KMS-11 (cell line): ENCODE measurements at regions not wholly inside any gene's neighbourhood (a gene's known extent, or its start where the extent isn't known, plus 50 kb on each side); places are given as distances from the start of the nearest gene placed in this dataset.
"Not testable (repeated sequence)": the region's sequence is repeated elsewhere in the genome, so short reads cannot be mapped to it uniquely, and the experiment has no call there.

Source experiments
- H2AFZ ChIP-seq: fragments of 200-600 bp; sonication (generic); 2 replicates; pipeline ENCODE4 v1.6.1; 2016; ENCODE audit warnings: antibody characterized with exemption, mixed run types, low read depth
- H3K27ac ChIP-seq: fragments of 200-600 bp; sonication (generic); 2 replicates; pipeline ENCODE4 v1.6.1; 2016; ENCODE audit warnings: mild to moderate bottlenecking, mixed run types
- H3K27me3 ChIP-seq: fragments of 200-600 bp; sonication (generic); 2 replicates; pipeline ENCODE4 v1.6.1; 2017; ENCODE audit warnings: mild to moderate bottlenecking, low read depth, mixed run types, moderate library complexity; ENCODE audit not compliant: insufficient read depth
- H3K36me3 ChIP-seq: fragments of 200-600 bp; sonication (generic); 2 replicates; pipeline ENCODE4 v1.6.1; 2017; ENCODE audit warnings: mild to moderate bottlenecking, mixed run types; ENCODE audit not compliant: insufficient read depth
- H3K4me1 ChIP-seq: fragments of 200-600 bp; sonication (generic); 2 replicates; pipeline ENCODE4 v1.6.1; 2016; ENCODE audit warnings: mild to moderate bottlenecking, low read depth, mixed run types; ENCODE audit not compliant: poor library complexity, severe bottlenecking
- H3K4me2 ChIP-seq: fragments of 200-600 bp; sonication (generic); 2 replicates; pipeline ENCODE4 v1.7.0; 2016; ENCODE audit warnings: mild to moderate bottlenecking, mixed run types
- H3K4me3 ChIP-seq: fragments of 200-600 bp; sonication (generic); IDR thresholded peaks from 2 replicates; pipeline ENCODE4 v1.6.1; 2017; ENCODE audit warnings: low read depth, low read length, mixed read lengths; ENCODE audit not compliant: insufficient read depth
- H3K79me2 ChIP-seq: fragments of 200-600 bp; sonication (generic); 2 replicates; pipeline ENCODE4 v1.6.1; 2016; ENCODE audit warnings: low read depth, mixed run types; ENCODE audit not compliant: insufficient read depth
- H3K9ac ChIP-seq: fragments of 200-600 bp; sonication (generic); 2 replicates; pipeline ENCODE4 v1.6.1; 2016; ENCODE audit warnings: mild to moderate bottlenecking, mixed run types
- H4K20me1 ChIP-seq: fragments of 200-600 bp; sonication (generic); 2 replicates; pipeline ENCODE4 v1.6.1; 2016; ENCODE audit warnings: mild to moderate bottlenecking, mixed run types; ENCODE audit not compliant: insufficient read depth
- CTCF ChIP-seq: fragments of 200-600 bp; sonication (generic); conservative IDR thresholded peaks from 2 replicates; pipeline ENCODE4 v1.6.1; 2017; ENCODE audit warnings: low read depth, mild to moderate bottlenecking, antibody characterized with exemption, low read length, moderate library complexity, mixed read lengths

DNA sequence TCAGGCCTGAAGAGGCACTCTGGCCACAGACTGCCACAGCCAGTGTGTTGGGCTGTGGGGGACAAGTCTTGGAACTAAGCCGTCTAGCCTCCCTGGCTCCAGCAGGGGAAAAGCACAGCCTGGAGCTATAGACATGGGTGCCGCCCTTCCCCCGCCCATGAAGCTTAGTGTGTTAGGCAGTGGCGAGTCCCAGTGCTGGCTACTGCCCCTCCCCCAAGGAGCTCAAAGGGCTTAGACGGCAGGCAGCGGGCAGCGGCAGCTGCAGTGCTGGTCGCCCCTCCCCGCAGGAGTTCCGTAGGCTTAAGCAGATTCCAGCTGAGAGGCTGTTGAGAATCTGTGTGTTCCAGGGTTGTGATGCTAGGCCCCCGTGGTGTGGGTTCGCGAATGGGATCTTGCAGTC is 135.8 kb upstream of the RORA start:
- no peak overlapping the region for H2AFZ ChIP-seq

GRCh38 chr15:61362912-61363311 is 133.8 kb upstream of the RORA start:
- H3K36me3 ChIP-seq, H2AFZ ChIP-seq, H4K20me1 ChIP-seq, H3K4me1 ChIP-seq, H3K9ac ChIP-seq, H3K27me3 ChIP-seq, H3K27ac ChIP-seq, H3K4me3 ChIP-seq, H3K79me2 ChIP-seq, H3K4me2 ChIP-seq: not testable (repeated sequence)

More for the DNA sequence above, 135.8 kb upstream of the RORA start:
- H3K27me3 ChIP-seq = no peaks in the 10 kb centered on the region
- no peak overlapping the region for H3K4me2 ChIP-seq
- no peaks in the 10 kb centered on the region for H3K4me1 ChIP-seq
- no peak overlapping the region for H3K9ac ChIP-seq
- no peaks in the 10 kb centered on the region for H3K79me2 ChIP-seq
- no peak for TF ChIP-seq CTCF
- H3K4me3 ChIP-seq = no peak overlapping the region
- H4K20me1 ChIP-seq = no peaks in the 10 kb centered on the region
- no peaks in the 10 kb centered on the region for H3K36me3 ChIP-seq
- H3K27ac ChIP-seq = no peak overlapping the region

- Histone ChIP-seq H3K27ac (no peak overlapping the region), H3K4me1 (no peaks in the 10 kb centered on the region), H3K27me3 (no peaks in the 10 kb centered on the region), H3K4me3 (no peak overlapping the region), H2AFZ (no peak overlapping the region), H3K9ac (no peak overlapping the region), H3K79me2 (no peaks in the 10 kb centered on the region), H4K20me1 (no peaks in the 10 kb centered on the region), H3K36me3 (no peaks in the 10 kb centered on the region), H3K4me2 (no peak overlapping the region)
- TF ChIP-seq CTCF = no peak
Observed at GRCh38 chr15:61344293-61344692, 115.2 kb upstream of the RORA start.

DNA sequence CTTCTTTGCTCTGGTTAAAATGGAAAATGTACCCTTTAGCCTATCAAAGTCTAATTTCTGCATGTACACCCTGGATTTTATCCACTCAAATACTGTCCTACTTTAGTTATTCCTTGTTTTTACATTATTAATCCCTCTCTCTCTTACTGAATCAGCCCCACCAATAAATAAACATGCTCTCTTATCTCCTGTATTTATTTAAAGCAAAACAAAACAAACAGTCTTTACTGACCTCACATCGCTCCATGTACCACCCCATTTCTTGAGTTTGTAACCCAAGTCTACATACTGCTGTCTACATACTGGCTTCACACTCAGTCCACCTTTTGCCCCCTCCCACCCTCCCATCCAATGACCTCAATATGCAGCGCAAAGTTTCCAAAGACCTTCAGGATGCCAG is 113.3 kb upstream of the RORA start:
- Histone ChIP-seq H3K27ac (no peak overlapping the region), H3K4me1 (no peaks in the 10 kb centered on the region), H3K9ac (no peak overlapping the region), H3K36me3 (no peaks in the 10 kb centered on the region), H4K20me1 (no peaks in the 10 kb centered on the region), H3K4me3 (no peak overlapping the region), H3K79me2 (no peaks in the 10 kb centered on the region), H2AFZ (no peak overlapping the region), H3K27me3 (no peaks in the 10 kb centered on the region), H3K4me2 (no peak overlapping the region)
- no peak for TF ChIP-seq CTCF

DNA sequence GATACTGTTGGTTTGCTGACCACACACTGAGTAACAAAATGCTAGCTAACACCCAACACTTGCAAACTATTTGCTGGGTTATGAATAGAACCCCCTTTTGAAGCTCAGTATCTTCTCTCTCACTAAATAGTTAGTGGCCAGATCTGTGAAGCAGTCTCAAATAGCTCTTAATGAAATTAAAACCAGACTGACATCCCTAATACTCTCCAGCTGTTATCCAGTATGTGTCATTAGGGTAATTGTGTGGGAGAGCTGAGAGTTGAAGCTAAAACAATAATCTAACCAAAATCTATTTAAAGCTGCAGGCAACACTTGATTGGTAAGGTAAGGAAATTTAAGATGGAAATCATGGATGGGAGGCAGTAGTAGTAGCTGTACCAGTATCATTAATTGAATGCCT is 110.4 kb upstream of the RORA start:
- no peaks in the 10 kb centered on the region for H3K27me3 ChIP-seq
- H3K27ac ChIP-seq = no peak overlapping the region
- no peak for TF ChIP-seq CTCF
- H4K20me1 ChIP-seq = no peaks in the 10 kb centered on the region
- no peak overlapping the region for H3K4me2 ChIP-seq
- no peaks in the 10 kb centered on the region for H3K79me2 ChIP-seq
- no peak overlapping the region for H3K9ac ChIP-seq
- H3K4me1 ChIP-seq = no peaks in the 10 kb centered on the region
- H3K36me3 ChIP-seq = no peaks in the 10 kb centered on the region
- no peak overlapping the region for H3K4me3 ChIP-seq
- no peak overlapping the region for H2AFZ ChIP-seq
